Breast epithelium (tissue), 4 donors: ENCODE measurements at regions not wholly inside any gene's neighbourhood (a gene's known extent, or its start where the extent isn't known, plus 50 kb on each side); places are given as distances from the start of the nearest gene placed in this dataset.

Experiments used
- DNase-seq, 2 donors: peaks; one replicate each; pipeline ENCODE4 v3.0.0-alpha.2; 2019; ENCODE audit warnings: low spot score in 2 of 2
- H3K27ac ChIP-seq, 2 donors: fragments of 200-600 bp; sonication (generic) in 1 of 2; one replicate each; pipeline ENCODE4 v1.5.1; 2016 to 2019; ENCODE audit warnings: mild to moderate bottlenecking in 1 of 2
- H3K27me3 ChIP-seq, 2 donors: fragments of 200-600 bp; sonication (generic) in 1 of 2; one replicate each; pipeline versions ENCODE4 v1.5.1 to v1.6.0; 2017 to 2019; ENCODE audit warnings: control low read depth in 1 of 2, mild to moderate bottlenecking in 1 of 2
- H3K36me3 ChIP-seq: fragments of 200-600 bp; one replicate; pipeline ENCODE4 v1.5.1; 2019
- H3K4me1 ChIP-seq, 2 donors: fragments of 200-600 bp; sonication (generic); one replicate each; pipeline ENCODE4 v1.5.1; 2016 to 2019; ENCODE audit warnings: control low read depth in 1 of 2
- H3K4me3 ChIP-seq, 3 donors: fragments of 200-600 bp; sonication (generic); 1 replicate in 2 of 3; 2 replicates in 1 of 3; pipeline ENCODE4 v1.5.1; 2016 to 2019; ENCODE audit warnings: mild to moderate bottlenecking in 3 of 3, moderate library complexity in 2 of 3
- H3K9me3 ChIP-seq, 2 donors: fragments of 200-600 bp; sonication (generic) in 1 of 2; one replicate each; pipeline ENCODE4 v1.5.1; 2016 to 2019; ENCODE audit warnings: control low read depth in 1 of 2
- CTCF ChIP-seq, 3 donors: fragments of 450-650 bp; IDR thresholded peaks; one replicate each; pipeline ENCODE4 v1.5.1; 2016 to 2017; ENCODE audit warnings: antibody characterized with exemption in 3 of 3, mild to moderate bottlenecking in 3 of 3, moderate library complexity in 3 of 3
- POLR2A ChIP-seq: fragments of 450-650 bp; IDR thresholded peaks from one replicate; pipeline ENCODE4 v1.6.1; 2016; ENCODE audit warnings: antibody characterized with exemption, mild to moderate bottlenecking, moderate library complexity
- POLR2AphosphoS5 ChIP-seq, 3 donors: sonication (generic); formaldehyde crosslinking; IDR thresholded peaks; one replicate each; pipeline ENCODE4 v1.6.1; 2017; ENCODE audit warnings: antibody characterized with exemption in 3 of 3
- intact Hi-C: fragments of 100-400 bp; cut with DNase I; formaldehyde crosslinking; loops from one replicate; pipeline ENCODE4 v1.15.1; 2023; ENCODE audit warnings: low total_unique reads

GRCh38 chr5:20536813-20537212, 548.8 kb upstream of the CDH18 start:
- intact Hi-C loops: no loop called here
- TF ChIP-seq POLR2AphosphoS5 (IDR thresholded peaks at IDR 0.05) (no peak), POLR2A (no peak)
- H3K36me3 ChIP-seq: no peaks in the 10 kb centered on the region
- no peaks in the 10 kb centered on the region for H3K9me3 ChIP-seq
- H3K27ac ChIP-seq: no peak overlapping the region
- no peak overlapping the region for H3K4me3 ChIP-seq
- no peak for DNase-seq
- no peaks in the 10 kb centered on the region for H3K27me3 ChIP-seq
- H3K4me1 ChIP-seq: no peaks in the 10 kb centered on the region

GRCh38 chr5:20536341-20536740, 548.3 kb upstream of the CDH18 start:
- no peak for DNase-seq
- no peaks in the 10 kb centered on the region for H3K36me3 ChIP-seq
- TF ChIP-seq POLR2A: no peak
- TF ChIP-seq POLR2AphosphoS5 (IDR thresholded peaks at IDR 0.05): no peak
- no peak for TF ChIP-seq CTCF (IDR thresholded peaks at IDR 0.05)
- H3K4me3 ChIP-seq: no peak overlapping the region
- intact Hi-C loops: no loop called here
- H3K4me1 ChIP-seq: no peaks in the 10 kb centered on the region
- peaks cover 0 to 1% of the 10 kb centered on the region in 2 donors for H3K9me3 ChIP-seq
- H3K27ac ChIP-seq: no peak overlapping the region
- no peaks in the 10 kb centered on the region for H3K27me3 ChIP-seq

- no peaks in the 10 kb centered on the region for H3K36me3 ChIP-seq
- H3K9me3 ChIP-seq: peaks cover 2 to 12% of the 10 kb centered on the region in 2 donors
- TF ChIP-seq CTCF (IDR thresholded peaks at IDR 0.05) (no peak), POLR2A (no peak), POLR2AphosphoS5 (IDR thresholded peaks at IDR 0.05) (no peak)
- H3K27ac ChIP-seq: no peak overlapping the region
- H3K4me3 ChIP-seq: no peak overlapping the region
- intact Hi-C loops: no loop called here
- no peaks in the 10 kb centered on the region for H3K27me3 ChIP-seq
- H3K4me1 ChIP-seq: no peaks in the 10 kb centered on the region
- no peak for DNase-seq
Measured at GRCh38 chr5:20528471-20528870, 540.5 kb upstream of the CDH18 start.

- Histone ChIP-seq H3K27me3 (no peaks in the 10 kb centered on the region), H3K9me3 (peaks cover 2 to 3% of the 10 kb centered on the region in 2 donors), H3K4me1 (no peaks in the 10 kb centered on the region), H3K4me3 (no peak overlapping the region), H3K36me3 (no peaks in the 10 kb centered on the region), H3K27ac (no peak overlapping the region)
- intact Hi-C loops: no loop called here
- TF ChIP-seq POLR2A: no peak
- no peak for TF ChIP-seq CTCF (IDR thresholded peaks at IDR 0.05)
- no peak for TF ChIP-seq POLR2AphosphoS5 (IDR thresholded peaks at IDR 0.05)
- DNase-seq: no peak
Measured at GRCh38 chr5:20524991-20525529, 537.1 kb upstream of the CDH18 start.

GRCh38 chr5:20522905-20523482, 535.0 kb upstream of the CDH18 start:
- no peak overlapping the region for H3K27ac ChIP-seq
- no peaks in the 10 kb centered on the region for H3K36me3 ChIP-seq
- no peaks in the 10 kb centered on the region for H3K4me1 ChIP-seq
- no peak for DNase-seq
- TF ChIP-seq CTCF (IDR thresholded peaks at IDR 0.05): no peak
- no peak for TF ChIP-seq POLR2A
- no peak for TF ChIP-seq POLR2AphosphoS5 (IDR thresholded peaks at IDR 0.05)
- no peak overlapping the region for H3K4me3 ChIP-seq
- intact Hi-C loops: no loop called here
- H3K27me3 ChIP-seq: no peaks in the 10 kb centered on the region
- peaks cover 0 to 2% of the 10 kb centered on the region in 2 donors for H3K9me3 ChIP-seq
